OCI-LY7 (cell line): ENCODE measurements at regions not wholly inside any gene's neighbourhood (a gene's known extent, or its start where the extent isn't known, plus 50 kb on each side); places are given as distances from the start of the nearest gene placed in this dataset.

ENCODE experiments used
- CTCF ChIP-seq: fragments of 200-600 bp; sonication (generic); conservative IDR thresholded peaks from 2 replicates; pipeline ENCODE4 v1.5.1; 2014; ENCODE audit warnings: mild to moderate bottlenecking, antibody characterized with exemption, low read length, moderate library complexity, mixed read lengths
- EZH2phosphoT487 ChIP-seq: fragments of 200-600 bp; sonication (generic); IDR thresholded peaks from 2 replicates; pipeline ENCODE4 v1.6.1; 2018; ENCODE audit warnings: low read depth, borderline replicate concordance, mild to moderate bottlenecking, mixed run types, antibody characterized with exemption, low read length, moderate library complexity, mixed read lengths

GRCh38 chr2:21643180-21643579, 519.4 kb downstream of the TDRD15 start:
- no peak for TF ChIP-seq CTCF
- TF ChIP-seq EZH2phosphoT487, result no peak
